AG04450 (cell line): ENCODE measurements at regions not wholly inside any gene's neighbourhood (a gene's known extent, or its start where the extent isn't known, plus 50 kb on each side); places are given as distances from the start of the nearest gene placed in this dataset.

Source experiments
- CTCF ChIA-PET: fragments of 300-600, 350-600 bp; formaldehyde crosslinking; extraction: SDS; loops from one replicate; lab custom pipeline; 2022; ENCODE audit warnings: antibody characterized with exemption, inconsistent platforms; lab: Charles Lee
- POLR2A ChIA-PET: fragments of 350-600 bp; formaldehyde crosslinking; extraction: SDS; loops from one replicate; lab custom pipeline; 2021; ENCODE audit warnings: antibody characterized with exemption, inconsistent platforms; lab: Yijun Ruan, JAX
- DNase-seq: peaks from one replicate; pipeline ENCODE4 v3.0.0-alpha.2; 2011; ENCODE audit warnings: low read depth, low spot score
- H3K27ac ChIP-seq: one replicate; pipeline ENCODE4 v1.5.1; 2012; ENCODE audit warnings: low read depth, low read length, control low read depth
- H3K27me3 ChIP-seq: one replicate; pipeline ENCODE4 v1.6.0; 2012; ENCODE audit warnings: low read length; ENCODE audit not compliant: control insufficient read depth, insufficient read depth
- H3K4me3 ChIP-seq: 2 replicates; pipeline ENCODE4 v1.5.1; 2011; ENCODE audit warnings: mild to moderate bottlenecking, low read depth, low read length, control low read depth
- H3K9me3 ChIP-seq: 2 replicates; pipeline ENCODE4 v1.5.1; 2012; ENCODE audit warnings: low read length; ENCODE audit not compliant: control insufficient read depth, insufficient read depth
- CTCF ChIP-seq: IDR thresholded peaks from 2 replicates; pipeline ENCODE4 v1.5.1; 2011; ENCODE audit warnings: low read depth, low read length, control low read depth, inconsistent platforms

GRCh38 chr1:207971331-207972219 lies 60.6 kb upstream of the CD34 start:
- ChIA-PET CTCF (interaction anchor here (0.5 to 3.0 kb wide), 9 partner anchors 9 to 274 kb away, joined by 3 to 52 read pairs (median 8); no protein-coding TSS in a partner anchor), POLR2A (no interaction called here)
- H3K27ac ChIP-seq = no peak overlapping the region
- DNase-seq = no peak
- peaks cover 21% of the 10 kb centered on the region for H3K27me3 ChIP-seq
- H3K4me3 ChIP-seq = no peak overlapping the region
- no peak for TF ChIP-seq CTCF
- H3K9me3 ChIP-seq = no peaks in the 10 kb centered on the region

GRCh38 chr1:207970329-207971233 lies 59.7 kb upstream of the CD34 start:
- no peaks in the 10 kb centered on the region for H3K9me3 ChIP-seq
- no peak overlapping the region for H3K4me3 ChIP-seq
- POLR2A ChIA-PET = interaction anchor here (1.1 kb wide), 1 partner anchor 27 kb away, joined by 3 read pairs; no protein-coding TSS in a partner anchor
- DNase-seq = no peak
- H3K27me3 ChIP-seq = peaks cover 21% of the 10 kb centered on the region
- TF ChIP-seq CTCF = no peak
- H3K27ac ChIP-seq = peak overlapping the region; percentile 39
- CTCF ChIA-PET = interaction anchor here (0.6 to 3.0 kb wide), 14 partner anchors 27 to 275 kb away, joined by 3 to 52 read pairs (median 6); no protein-coding TSS in a partner anchor

GRCh38 chr1:207969528-207969927 lies 58.6 kb upstream of the CD34 start:
- Histone ChIP-seq H3K9me3 (no peaks in the 10 kb centered on the region), H3K27ac (no peak overlapping the region), H3K4me3 (no peak overlapping the region), H3K27me3 (peaks cover 21% of the 10 kb centered on the region)
- ChIA-PET CTCF (interaction anchor here (0.6 to 3.0 kb wide), 12 partner anchors 11 to 180 kb away, joined by 3 to 52 read pairs (median 4); no protein-coding TSS in a partner anchor), POLR2A (no interaction called here)
- no peak for DNase-seq
- TF ChIP-seq CTCF = no peak

GRCh38 chr1:207968521-207969009 lies 57.6 kb upstream of the CD34 start:
- H3K27me3 ChIP-seq = peaks cover 18% of the 10 kb centered on the region
- H3K27ac ChIP-seq = no peak overlapping the region
- no peaks in the 10 kb centered on the region for H3K9me3 ChIP-seq
- TF ChIP-seq CTCF = no peak
- ChIA-PET POLR2A (no interaction called here), CTCF (interaction anchor here (0.7 to 3.0 kb wide), 6 partner anchors 12 to 141 kb away, joined by 3 to 52 read pairs (median 7); no protein-coding TSS in a partner anchor)
- H3K4me3 ChIP-seq = no peak overlapping the region
- DNase-seq = no peak
